Cardiac muscle cell (in vitro differentiated cells and primary cell): ENCODE measurements at regions not wholly inside any gene's neighbourhood (a gene's known extent, or its start where the extent isn't known, plus 50 kb on each side); places are given as distances from the start of the nearest gene placed in this dataset.

Source experiments
- DNase-seq, 2 donors: peaks; one replicate each; pipeline versions ENCODE4 v3.0.0 to v3.0.0-alpha.2; 2010 to 2017; ENCODE audit warnings: low read depth in 1 of 2, low spot score in 1 of 2
- H3K27ac ChIP-seq: fragments of 200-600 bp; sonication (generic); 2 replicates; pipeline ENCODE4 v1.5.1; 2016
- H3K27me3 ChIP-seq: fragments of 200-600 bp; sonication (generic); 2 replicates; pipeline ENCODE4 v1.6.0; 2016; ENCODE audit warnings: control low read depth
- H3K36me3 ChIP-seq: fragments of 200-600 bp; sonication (generic); 2 replicates; pipeline ENCODE4 v1.5.1; 2016; ENCODE audit warnings: control low read depth
- H3K4me1 ChIP-seq: fragments of 200-600 bp; sonication (generic); 2 replicates; pipeline ENCODE4 v1.8.1; 2017; ENCODE audit warnings: low read depth, mild to moderate bottlenecking, mixed run types
- H3K4me3 ChIP-seq: fragments of 200-600 bp; sonication (generic); 2 replicates; pipeline ENCODE4 v1.5.1; 2016; ENCODE audit warnings: mild to moderate bottlenecking
- H3K9me3 ChIP-seq: fragments of 200-600 bp; sonication (generic); 2 replicates; pipeline ENCODE4 v1.5.1; 2017; ENCODE audit warnings: low read depth, mild to moderate bottlenecking, control low read depth
- CTCF ChIP-seq: IDR thresholded peaks from 2 replicates; pipeline ENCODE4 v1.5.1; 2012; ENCODE audit warnings: low read depth, mild to moderate bottlenecking, low read length

DNA sequence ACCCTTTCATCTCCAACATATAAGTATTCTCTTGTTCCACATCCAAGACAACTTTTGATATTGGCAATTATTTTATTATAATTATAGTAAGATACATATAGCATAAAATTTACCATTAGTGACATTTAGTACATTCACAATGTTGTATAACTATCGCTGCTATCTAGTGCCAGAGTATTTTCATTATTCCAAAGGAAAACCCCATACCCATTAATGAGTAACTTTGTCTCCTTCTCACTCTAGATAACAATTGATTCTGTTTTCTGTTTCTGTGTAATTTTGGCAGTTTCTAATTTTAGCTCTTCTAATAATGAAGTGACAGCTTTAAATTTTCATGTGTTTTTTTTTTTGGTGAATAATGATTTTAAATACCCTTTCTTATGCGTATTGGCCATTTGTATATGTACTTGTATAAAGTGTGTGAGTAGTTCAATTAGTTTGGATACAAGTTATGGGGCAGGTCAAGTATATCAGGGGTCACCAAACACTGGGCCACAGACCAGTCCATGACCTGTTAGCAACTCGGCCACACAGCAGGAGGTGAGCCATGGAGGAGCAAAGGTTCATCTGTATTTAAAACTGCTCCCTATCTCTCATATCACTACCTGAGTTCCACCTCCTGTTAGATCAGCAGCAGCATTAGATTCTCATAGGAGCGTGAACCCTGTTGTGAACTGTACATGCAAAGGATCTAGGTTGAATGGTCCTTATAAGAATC, 97.2 kb upstream of the SYT1 start:
- Histone ChIP-seq H3K27me3 (no peaks in the 10 kb centered on the region), H3K9me3 (no peaks in the 10 kb centered on the region), H3K27ac (no peak overlapping the region), H3K36me3 (no peaks in the 10 kb centered on the region), H3K4me3 (no peak overlapping the region), H3K4me1 (no peaks in the 10 kb centered on the region)
- no peak for DNase-seq
- no peak for TF ChIP-seq CTCF

GRCh38 chr12:78778339-78778738, 86.2 kb upstream of the SYT1 start:
- Histone ChIP-seq H3K9me3 (no peaks in the 10 kb centered on the region), H3K27me3 (no peaks in the 10 kb centered on the region), H3K36me3 (no peaks in the 10 kb centered on the region), H3K4me1 (no peaks in the 10 kb centered on the region), H3K4me3 (no peak overlapping the region), H3K27ac (no peak overlapping the region)
- TF ChIP-seq CTCF = no peak
- peak in 1 of 2 donors; percentile 23 for DNase-seq

DNA sequence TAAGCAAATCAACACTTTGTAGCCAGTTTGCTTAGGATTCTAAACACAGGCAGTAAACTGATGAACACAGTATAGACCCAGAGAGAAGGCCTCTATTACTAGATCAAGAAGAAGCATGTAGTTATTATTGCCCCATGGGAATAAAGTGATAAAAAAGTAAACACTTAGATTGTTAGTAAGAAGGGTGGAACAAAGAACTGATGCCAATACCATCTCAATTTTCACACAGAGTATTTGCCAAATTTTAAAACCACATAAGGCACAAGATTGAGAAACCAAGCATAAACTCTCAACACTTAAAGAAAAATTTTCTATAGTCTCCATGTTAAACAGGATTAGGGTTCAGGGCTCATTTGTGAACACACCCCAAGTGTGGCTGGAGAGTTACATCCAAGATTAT, 77.0 kb upstream of the SYT1 start:
- no peak overlapping the region for H3K27ac ChIP-seq
- no peak for TF ChIP-seq CTCF
- H3K4me3 ChIP-seq = no peak overlapping the region
- DNase-seq = peak in 1 of 2 donors; percentile 2
- H3K36me3 ChIP-seq = no peaks in the 10 kb centered on the region
- H3K9me3 ChIP-seq = no peaks in the 10 kb centered on the region
- no peaks in the 10 kb centered on the region for H3K27me3 ChIP-seq
- no peaks in the 10 kb centered on the region for H3K4me1 ChIP-seq

- no peaks in the 10 kb centered on the region for H3K9me3 ChIP-seq
- H3K4me3 ChIP-seq = no peak overlapping the region
- no peaks in the 10 kb centered on the region for H3K4me1 ChIP-seq
- no peaks in the 10 kb centered on the region for H3K27me3 ChIP-seq
- no peak for DNase-seq
- no peaks in the 10 kb centered on the region for H3K36me3 ChIP-seq
- TF ChIP-seq CTCF = no peak
- H3K27ac ChIP-seq = no peak overlapping the region
Observed at GRCh38 chr12:78790148-78790547, 74.4 kb upstream of the SYT1 start.

- Histone ChIP-seq H3K27ac (no peak overlapping the region), H3K36me3 (no peaks in the 10 kb centered on the region), H3K4me1 (no peaks in the 10 kb centered on the region), H3K4me3 (no peak overlapping the region), H3K27me3 (no peaks in the 10 kb centered on the region), H3K9me3 (no peaks in the 10 kb centered on the region)
- no peak for TF ChIP-seq CTCF
- no peak for DNase-seq
Observed at GRCh38 chr12:78792052-78792698, 72.4 kb upstream of the SYT1 start.
